Stimulated activated naive CD8-positive, alpha-beta T cell treated with anti-CD3 and anti-CD28 coated beads, Interleukin-15, amount 100 ng/mL, for 72 hours (primary cell): ENCODE measurements at regions not wholly inside any gene's neighbourhood (a gene's known extent, or its start where the extent isn't known, plus 50 kb on each side); places are given as distances from the start of the nearest gene placed in this dataset.

Experiments
- ATAC-seq: fragments of 150-1000 bp; cut with Tn5 transposase; 2 replicates; pipeline ENCODE4 v1.10.0; 2021; ENCODE audit warnings: mild to moderate bottlenecking, moderate library complexity
- DNase-seq, 2 donors: peaks; one replicate each; pipeline ENCODE4 v3.0.0; 2021 to 2022
- H3K27ac Mint-ChIP-seq, 2 donors: one replicate each; pipeline ENCODE4 v1.8.0; 2022; ENCODE audit warnings: mild to moderate bottlenecking in 2 of 2, mixed read lengths in 2 of 2, moderate library complexity in 2 of 2
- H3K27me3 Mint-ChIP-seq: one replicate; pipeline ENCODE4 v1.8.0; 2022; ENCODE audit warnings: mixed read lengths
- H3K4me1 Mint-ChIP-seq: one replicate; pipeline ENCODE4 v1.8.0; 2022; ENCODE audit warnings: mild to moderate bottlenecking, mixed read lengths
- H3K4me3 Mint-ChIP-seq, 2 donors: one replicate each; pipeline ENCODE4 v1.8.0; 2022; ENCODE audit warnings: mild to moderate bottlenecking in 2 of 2, mixed read lengths in 2 of 2, moderate library complexity in 1 of 2
- H3K9me3 Mint-ChIP-seq, 2 donors: one replicate each; pipeline ENCODE4 v1.8.0; 2022; ENCODE audit warnings: mixed read lengths in 2 of 2

GRCh38 chr5:3654515-3654914, 58.9 kb downstream of the IRX1 start:
- DNase-seq (no peak), ATAC-seq (no peak)
- Mint-ChIP-seq H3K4me3 (no peak overlapping the region), H3K9me3 (peaks cover 0 to 6% of the 10 kb centered on the region in 2 donors), H3K4me1 (no peaks in the 10 kb centered on the region), H3K27ac (no peak overlapping the region), H3K27me3 (no peaks in the 10 kb centered on the region)

DNA sequence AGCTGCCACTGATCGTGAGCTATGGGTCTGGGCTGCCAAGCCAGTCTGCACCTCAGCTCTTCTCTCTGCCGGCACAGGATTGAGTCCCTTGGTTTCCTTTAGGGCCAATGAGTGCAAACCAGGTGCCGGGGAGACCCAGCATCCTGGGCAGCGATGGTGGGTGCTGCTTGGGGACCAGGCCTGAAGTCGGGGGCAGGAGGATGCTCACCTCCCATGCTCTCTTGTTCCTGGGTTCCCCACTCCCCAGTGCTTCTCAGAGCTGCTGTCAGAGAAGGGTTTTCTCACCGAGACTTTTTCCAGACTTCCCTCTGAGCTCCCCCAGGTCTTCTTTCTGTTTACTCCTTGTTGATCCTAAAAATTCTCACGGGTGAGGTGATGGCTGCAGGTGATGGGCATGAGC, 61.2 kb downstream of the IRX1 start:
- Mint-ChIP-seq H3K9me3 (peaks cover 0 to 6% of the 10 kb centered on the region in 2 donors), H3K27ac (no peak overlapping the region), H3K4me1 (no peaks in the 10 kb centered on the region), H3K4me3 (no peak overlapping the region), H3K27me3 (no peaks in the 10 kb centered on the region)
- DNase-seq (no peak), ATAC-seq (no peak)

GRCh38 chr5:3657364-3658022, 61.9 kb downstream of the IRX1 start:
- no peaks in the 10 kb centered on the region for H3K27me3 Mint-ChIP-seq

GRCh38 chr5:3658929-3659328, 63.3 kb downstream of the IRX1 start:
- DNase-seq (no peak), ATAC-seq (no peak)
- peaks cover 4 to 5% of the 10 kb centered on the region in 2 donors for H3K9me3 Mint-ChIP-seq
- no peak overlapping the region for H3K27ac Mint-ChIP-seq
- H3K4me3 Mint-ChIP-seq, result no peak overlapping the region
- H3K4me1 Mint-ChIP-seq, result no peaks in the 10 kb centered on the region
- no peaks in the 10 kb centered on the region for H3K27me3 Mint-ChIP-seq

More at GRCh38 chr5:3657364-3658022, 61.9 kb downstream of the IRX1 start:
- ATAC-seq, result no peak
- DNase-seq, result no peak
- Mint-ChIP-seq H3K4me3 (no peak overlapping the region), H3K4me1 (no peaks in the 10 kb centered on the region), H3K9me3 (peaks cover 0 to 6% of the 10 kb centered on the region in 2 donors), H3K27ac (no peak overlapping the region)

- no peak overlapping the region for H3K27ac Mint-ChIP-seq
- peak; percentile 48 for ATAC-seq
- H3K9me3 Mint-ChIP-seq, result peaks cover 4 to 7% of the 10 kb centered on the region in 2 donors
- DNase-seq, result no peak
- H3K27me3 Mint-ChIP-seq, result no peaks in the 10 kb centered on the region
- H3K4me1 Mint-ChIP-seq, result no peaks in the 10 kb centered on the region
- H3K4me3 Mint-ChIP-seq, result no peak overlapping the region
These were observed 64.3 kb downstream of the IRX1 start for GRCh38 chr5:3659907-3660306.

DNA sequence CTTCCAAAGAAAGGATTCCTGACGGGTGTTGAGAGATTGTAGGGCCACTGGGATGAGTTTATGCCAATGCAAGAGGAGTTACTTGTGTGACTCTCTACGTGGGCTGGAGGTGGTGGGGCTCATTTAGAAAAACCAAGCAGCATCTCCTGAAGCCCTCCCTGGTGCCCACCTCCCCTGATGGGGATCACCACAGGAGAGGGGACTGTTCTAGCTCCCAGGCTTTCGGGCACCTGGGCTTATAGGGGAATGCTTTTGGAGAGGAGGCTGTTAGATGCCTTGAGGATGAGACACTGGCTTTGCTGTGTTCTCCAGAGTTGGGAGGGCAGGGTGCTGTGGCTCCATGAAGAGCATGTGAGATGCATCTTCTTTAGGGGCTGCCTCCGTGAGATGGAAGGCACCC, 65.0 kb downstream of the IRX1 start:
- DNase-seq (no peak), ATAC-seq (no peak)
- Mint-ChIP-seq H3K9me3 (peaks cover 4 to 7% of the 10 kb centered on the region in 2 donors), H3K4me1 (no peaks in the 10 kb centered on the region), H3K27ac (no peak overlapping the region), H3K27me3 (no peaks in the 10 kb centered on the region), H3K4me3 (no peak overlapping the region)

GRCh38 chr5:3661755-3662296, 66.2 kb downstream of the IRX1 start:
- H3K4me3 Mint-ChIP-seq, result no peak overlapping the region
- no peak overlapping the region for H3K27ac Mint-ChIP-seq
- no peak for DNase-seq
- no peaks in the 10 kb centered on the region for H3K27me3 Mint-ChIP-seq
- H3K4me1 Mint-ChIP-seq, result no peaks in the 10 kb centered on the region
- ATAC-seq, result no peak
- H3K9me3 Mint-ChIP-seq, result peaks cover 4 to 13% of the 10 kb centered on the region in 2 donors

DNA sequence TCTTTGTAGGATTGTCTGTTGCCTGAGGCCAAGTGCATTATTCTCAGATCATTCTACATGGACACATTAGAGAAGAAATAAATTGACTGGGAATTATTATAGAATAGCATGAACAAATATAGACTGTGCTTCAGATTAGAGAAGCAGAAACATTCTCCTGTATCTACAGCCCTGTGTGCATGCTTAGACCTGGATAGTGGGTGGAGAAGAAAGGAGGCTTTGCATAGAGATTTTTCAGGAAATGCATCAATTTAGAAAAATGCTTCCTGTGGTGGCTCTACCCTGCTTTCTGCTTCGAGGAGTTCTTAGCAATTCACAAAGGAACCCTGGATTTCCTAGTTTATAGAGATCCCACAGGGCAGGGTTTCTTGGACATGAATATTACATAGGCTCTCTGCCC, 66.7 kb downstream of the IRX1 start:
- H3K27ac Mint-ChIP-seq, result no peak overlapping the region
- DNase-seq (no peak), ATAC-seq (no peak)

DNA sequence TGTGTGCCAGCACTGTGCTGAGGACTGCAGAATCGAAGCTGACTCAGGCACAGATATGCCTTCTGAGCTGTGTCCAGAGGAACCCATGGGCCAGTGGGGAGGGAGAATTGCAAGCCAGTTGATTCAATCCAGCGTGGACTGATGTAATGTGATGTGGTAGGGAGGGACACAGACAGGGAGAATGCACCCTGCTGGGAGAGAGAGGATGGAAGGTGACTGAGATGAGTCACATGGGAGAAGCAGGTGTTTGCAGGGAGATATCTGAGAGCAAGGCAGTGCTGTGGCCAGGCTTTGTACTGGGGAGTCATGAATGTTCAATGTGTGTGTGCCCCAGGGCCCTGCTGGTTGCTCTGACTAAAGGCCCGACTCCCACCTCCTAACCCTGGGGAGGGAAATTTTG, 75.7 kb downstream of the IRX1 start:
- no peaks in the 10 kb centered on the region for H3K4me1 Mint-ChIP-seq
- no peak for ATAC-seq
- DNase-seq, result no peak
- peaks cover 12 to 17% of the 10 kb centered on the region in 2 donors for H3K9me3 Mint-ChIP-seq
- no peaks in the 10 kb centered on the region for H3K27me3 Mint-ChIP-seq
- no peak overlapping the region for H3K4me3 Mint-ChIP-seq
- H3K27ac Mint-ChIP-seq, result no peak overlapping the region

More for the DNA sequence above, 66.7 kb downstream of the IRX1 start:
- peaks cover 6 to 18% of the 10 kb centered on the region in 2 donors for H3K9me3 Mint-ChIP-seq
- H3K4me3 Mint-ChIP-seq, result no peak overlapping the region
- H3K27me3 Mint-ChIP-seq, result no peaks in the 10 kb centered on the region
- no peaks in the 10 kb centered on the region for H3K4me1 Mint-ChIP-seq

DNA sequence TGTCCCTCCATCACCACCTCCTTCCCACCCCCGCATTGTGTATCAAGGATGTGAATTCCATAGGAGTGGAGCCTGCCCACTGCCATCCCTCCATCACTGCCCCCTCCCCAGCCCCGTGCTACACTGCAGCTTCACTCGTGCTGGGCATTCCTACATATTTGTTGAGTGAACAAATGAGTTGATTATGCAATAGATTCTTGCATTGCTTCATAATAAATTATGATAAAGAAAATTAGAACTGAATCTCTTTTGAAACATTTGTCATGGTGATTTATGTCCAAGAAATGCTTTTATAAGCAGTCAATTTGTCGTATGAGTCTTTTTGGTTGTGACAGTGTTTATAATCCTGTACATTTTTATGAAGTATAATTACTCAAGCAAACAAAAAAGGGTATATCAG, 83.2 kb downstream of the IRX1 start:
- H3K27ac Mint-ChIP-seq, result no peak overlapping the region
- H3K27me3 Mint-ChIP-seq, result no peaks in the 10 kb centered on the region
- H3K4me1 Mint-ChIP-seq, result no peaks in the 10 kb centered on the region
- no peak overlapping the region for H3K4me3 Mint-ChIP-seq
- H3K9me3 Mint-ChIP-seq, result no peaks in the 10 kb centered on the region
- ATAC-seq (no peak), DNase-seq (no peak)

DNA sequence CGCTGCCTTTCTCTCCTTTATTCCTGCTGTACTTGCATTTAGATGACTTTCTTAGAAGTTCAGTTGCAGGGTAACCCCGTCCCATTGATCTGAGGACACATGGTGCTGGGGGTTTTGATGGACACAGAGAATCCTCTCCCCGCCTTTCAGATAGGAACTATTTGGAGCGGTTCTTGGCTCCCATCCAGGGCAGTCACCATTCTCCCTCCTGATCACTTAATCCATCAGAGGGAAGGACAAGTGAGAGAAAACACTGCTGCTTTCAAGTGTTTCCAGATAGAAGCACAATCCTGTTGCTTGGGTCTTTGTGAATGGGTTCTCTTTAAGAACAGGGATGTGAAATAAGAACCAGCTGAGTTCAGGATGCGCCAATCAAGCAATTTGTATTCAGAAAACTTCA, 85.2 kb downstream of the IRX1 start:
- DNase-seq (no peak), ATAC-seq (no peak)
- H3K9me3 Mint-ChIP-seq, result peaks cover 0 to 3% of the 10 kb centered on the region in 2 donors
- no peaks in the 10 kb centered on the region for H3K4me1 Mint-ChIP-seq
- no peaks in the 10 kb centered on the region for H3K27me3 Mint-ChIP-seq
- H3K4me3 Mint-ChIP-seq, result no peak overlapping the region
- H3K27ac Mint-ChIP-seq, result no peak overlapping the region

DNA sequence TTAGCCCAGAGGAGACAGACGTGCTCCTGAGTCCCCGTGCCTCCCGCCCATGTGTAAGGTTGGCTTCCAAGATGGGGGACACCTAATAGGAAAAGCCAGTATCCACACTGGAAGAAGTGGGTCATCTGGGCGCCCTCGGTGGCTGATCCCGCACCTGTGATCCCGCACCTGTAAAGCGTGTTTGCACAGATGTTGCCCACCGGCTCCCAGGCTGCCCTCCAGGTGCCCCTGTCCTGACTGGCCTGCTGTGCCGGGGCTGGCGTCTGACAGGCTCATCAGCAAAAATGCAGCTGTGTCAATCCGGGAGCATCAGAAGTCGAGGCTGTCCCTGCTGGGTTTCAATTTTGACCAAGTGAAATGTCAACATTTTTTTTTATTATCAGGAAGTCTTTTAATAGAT, 88.5 kb downstream of the IRX1 start:
- ATAC-seq (no peak), DNase-seq (no peak)
- Mint-ChIP-seq H3K9me3 (peaks cover 6 to 8% of the 10 kb centered on the region in 2 donors), H3K4me1 (no peaks in the 10 kb centered on the region), H3K27me3 (no peaks in the 10 kb centered on the region), H3K4me3 (no peak overlapping the region), H3K27ac (no peak overlapping the region)

GRCh38 chr5:3684771-3685354, 89.2 kb downstream of the IRX1 start:
- no peaks in the 10 kb centered on the region for H3K4me1 Mint-ChIP-seq

GRCh38 chr5:3694819-3695218, 99.2 kb downstream of the IRX1 start:
- Mint-ChIP-seq H3K27me3 (no peaks in the 10 kb centered on the region), H3K27ac (no peak overlapping the region), H3K4me1 (no peaks in the 10 kb centered on the region), H3K9me3 (peaks cover 9 to 14% of the 10 kb centered on the region in 2 donors), H3K4me3 (no peak overlapping the region)
- DNase-seq (no peak), ATAC-seq (no peak)

More at GRCh38 chr5:3684771-3685354, 89.2 kb downstream of the IRX1 start:
- DNase-seq (no peak), ATAC-seq (no peak)
- Mint-ChIP-seq H3K27me3 (no peaks in the 10 kb centered on the region), H3K27ac (no peak overlapping the region), H3K4me3 (no peak overlapping the region), H3K9me3 (peaks cover 6 to 8% of the 10 kb centered on the region in 2 donors)

- ATAC-seq (no peak), DNase-seq (no peak)
- no peaks in the 10 kb centered on the region for H3K27me3 Mint-ChIP-seq
- H3K27ac Mint-ChIP-seq, result no peak overlapping the region
- H3K4me3 Mint-ChIP-seq, result no peak overlapping the region
- H3K4me1 Mint-ChIP-seq, result no peaks in the 10 kb centered on the region
- peaks cover 9 to 12% of the 10 kb centered on the region in 2 donors for H3K9me3 Mint-ChIP-seq
These were observed 100.2 kb downstream of the IRX1 start for GRCh38 chr5:3695818-3696217.

DNA sequence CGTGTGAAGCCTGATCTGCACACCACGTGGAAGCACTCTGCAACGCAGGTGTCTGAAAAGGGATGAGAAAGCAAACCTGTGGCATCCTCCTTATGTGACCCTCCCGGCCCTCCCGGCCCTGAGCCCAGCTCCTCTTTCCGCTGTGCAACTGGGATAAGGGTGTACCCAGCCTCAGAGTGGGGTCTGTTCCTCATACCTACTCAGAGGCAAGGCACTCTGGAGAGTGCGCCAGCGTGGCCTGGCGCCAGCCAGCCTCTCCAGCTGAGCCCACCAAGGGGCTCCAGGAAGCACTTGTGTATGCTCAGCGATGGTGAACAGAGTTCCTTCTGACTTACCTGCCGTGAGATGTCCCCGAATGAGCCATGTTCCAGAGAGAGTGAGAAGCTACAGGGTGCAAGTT, 102.8 kb downstream of the IRX1 start:
- Mint-ChIP-seq H3K27me3 (no peaks in the 10 kb centered on the region), H3K9me3 (peaks cover 9 to 17% of the 10 kb centered on the region in 2 donors), H3K27ac (no peak overlapping the region), H3K4me3 (no peak overlapping the region), H3K4me1 (no peaks in the 10 kb centered on the region)
- DNase-seq (no peak), ATAC-seq (no peak)
